IPS-NIHi7 (cell line): ENCODE measurements at regions not wholly inside any gene's neighbourhood (a gene's known extent, or its start where the extent isn't known, plus 50 kb on each side); places are given as distances from the start of the nearest gene placed in this dataset.

ENCODE experiments used
- DNase-seq: peaks from one replicate; pipeline ENCODE4 v3.0.0; 2012; ENCODE audit warnings: mixed read lengths; ENCODE audit errors: extremely low spot score

DNA sequence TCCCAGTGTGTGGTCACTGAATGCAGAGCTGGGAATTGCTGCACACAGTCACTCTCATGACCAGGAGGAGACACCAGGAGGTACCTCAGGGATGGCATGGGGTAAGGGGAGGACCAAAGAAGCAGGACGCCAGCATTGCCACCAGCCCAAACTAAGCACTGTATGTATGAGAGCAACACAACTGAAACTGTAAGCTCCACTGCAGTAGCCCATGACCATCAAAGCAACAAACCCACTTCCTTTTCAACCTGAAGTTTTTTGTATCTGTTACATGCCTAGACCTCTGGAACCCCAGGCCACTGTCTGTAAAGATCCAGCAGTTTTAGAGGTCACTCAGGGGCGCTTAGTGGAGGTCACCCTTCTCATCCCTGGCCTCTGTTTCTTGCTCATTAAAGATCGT, 164.3 kb downstream of the SETD4 start:
- peak; percentile 2 for DNase-seq

DNA sequence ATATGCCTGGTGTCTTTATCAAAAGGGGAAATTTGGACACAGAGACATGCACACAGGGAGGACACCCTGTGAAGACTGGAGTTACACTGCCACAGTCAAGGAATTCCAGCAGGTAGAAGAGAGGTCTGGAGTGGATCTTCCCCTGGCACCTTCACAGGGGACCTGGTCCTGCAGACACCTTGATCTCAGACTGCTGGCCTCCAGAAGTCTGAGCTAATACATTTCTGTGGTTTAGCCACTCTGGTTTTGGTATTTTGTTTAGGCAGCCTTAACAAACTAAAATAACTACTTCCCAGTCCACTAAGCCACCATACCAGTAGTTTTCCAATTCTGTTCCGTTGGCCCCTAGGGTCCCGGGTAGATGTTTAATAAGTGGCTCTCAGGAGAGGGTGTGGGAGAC, 164.7 kb downstream of the SETD4 start:
- peak; percentile 0 for DNase-seq

DNA sequence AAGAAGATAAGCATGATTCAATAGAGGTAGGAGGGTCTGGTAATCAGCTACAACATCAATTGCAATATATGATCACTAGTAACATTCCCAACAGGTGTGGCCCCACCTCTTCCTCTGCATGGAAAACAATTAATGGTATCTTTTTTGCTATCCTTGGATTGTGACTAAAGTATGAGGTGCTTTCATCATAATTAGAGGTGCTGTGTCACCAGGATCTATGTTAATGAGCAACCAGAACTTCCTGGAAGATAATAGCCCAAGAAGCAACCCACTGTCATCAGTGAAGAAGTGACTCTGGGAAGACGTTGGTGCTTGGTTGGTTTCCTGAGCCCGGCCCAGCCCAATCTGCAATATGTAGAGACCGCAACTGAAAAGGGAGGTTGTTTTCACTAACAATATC, 167.2 kb downstream of the SETD4 start:
- peak; percentile 1 for DNase-seq

DNA sequence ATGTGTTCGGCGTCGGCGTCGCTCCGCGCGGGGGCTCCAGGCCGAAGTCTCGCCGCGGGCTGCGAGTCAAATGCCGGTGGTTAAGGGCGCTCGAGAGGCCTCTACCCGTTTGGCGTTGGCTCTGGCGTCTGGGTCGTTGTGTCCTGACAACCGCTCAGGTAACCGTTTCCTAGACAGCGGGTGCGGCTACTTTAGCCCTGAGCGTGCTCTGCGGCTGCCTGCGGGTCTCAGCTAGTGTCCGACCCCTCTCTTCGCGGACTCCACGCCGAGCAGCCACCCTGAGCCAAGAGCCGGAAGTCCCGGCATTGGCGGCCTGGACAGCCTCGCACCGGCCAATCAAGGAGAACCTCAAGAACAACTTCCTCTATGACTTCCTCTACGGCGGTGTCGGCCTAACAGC, 173.4 kb downstream of the SETD4 start:
- no peak for DNase-seq

DNA sequence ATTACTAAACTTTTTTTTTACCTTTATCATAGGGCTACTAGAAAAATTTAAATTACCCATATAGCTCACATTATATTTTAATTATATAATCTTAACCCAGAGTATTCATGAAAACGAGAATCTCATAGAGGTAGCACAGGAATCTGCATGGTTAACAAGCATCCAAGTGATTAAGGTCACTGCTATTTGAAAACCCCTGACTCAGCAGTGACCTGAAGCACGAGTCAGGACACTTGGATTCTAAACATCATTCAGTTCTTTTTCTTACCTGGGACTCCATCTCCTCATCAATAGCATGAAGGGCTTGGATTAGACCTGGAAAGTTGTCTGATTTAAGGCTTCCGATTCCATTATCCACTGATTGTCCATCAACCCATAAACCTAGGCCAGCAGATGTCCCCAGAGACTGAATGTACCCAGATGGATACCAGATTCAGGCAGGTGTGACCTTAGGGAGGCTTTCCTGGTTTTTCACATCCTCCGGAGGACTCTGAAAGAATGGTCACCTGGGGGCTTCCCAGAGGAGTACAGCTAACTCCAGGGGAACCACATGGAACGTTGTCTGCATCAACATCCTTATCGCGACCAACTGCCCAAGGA, 174.3 kb downstream of the SETD4 start:
- DNase-seq: no peak

DNA sequence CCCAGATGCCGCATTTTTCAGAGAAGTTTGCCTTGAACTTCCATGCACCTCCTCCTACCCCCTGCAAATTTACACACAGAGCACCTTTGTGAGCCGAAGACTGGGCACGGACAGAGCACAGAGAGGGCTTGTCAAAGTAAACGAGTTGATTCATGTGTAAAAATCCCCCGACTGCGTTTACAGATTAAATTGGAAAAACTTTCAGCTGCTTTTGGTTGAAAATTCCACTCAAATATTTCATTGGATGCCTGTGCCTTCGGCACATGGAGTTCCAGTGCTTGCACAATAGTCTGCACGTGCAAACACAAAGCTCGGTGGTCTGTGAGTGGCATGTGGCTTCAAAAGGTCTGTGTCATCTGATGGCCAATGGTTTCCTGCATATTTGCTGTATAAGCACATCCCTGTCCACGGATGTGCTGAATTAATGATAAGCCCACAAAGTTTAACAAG, 177.5 kb downstream of the SETD4 start:
- no peak for DNase-seq

DNA sequence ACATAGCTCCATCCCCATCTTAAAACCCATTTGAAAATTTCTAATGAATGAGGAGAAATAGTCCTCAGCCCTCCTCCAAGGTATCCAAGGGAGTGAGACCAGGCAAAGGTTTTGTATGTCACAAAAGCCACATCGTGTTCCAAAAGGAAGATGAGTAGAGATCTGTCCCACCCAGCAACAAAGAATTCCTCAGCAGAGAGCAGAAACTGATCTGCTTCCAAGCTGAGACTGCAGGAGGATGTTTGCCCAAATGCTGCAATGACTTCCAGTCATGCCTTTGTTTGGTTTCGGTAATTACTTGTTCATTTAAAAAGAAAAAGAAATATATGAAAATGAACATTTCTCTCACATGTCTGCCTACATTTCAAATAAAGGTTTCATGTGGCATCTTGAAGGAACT, 186.9 kb downstream of the SETD4 start:
- DNase-seq: no peak

DNA sequence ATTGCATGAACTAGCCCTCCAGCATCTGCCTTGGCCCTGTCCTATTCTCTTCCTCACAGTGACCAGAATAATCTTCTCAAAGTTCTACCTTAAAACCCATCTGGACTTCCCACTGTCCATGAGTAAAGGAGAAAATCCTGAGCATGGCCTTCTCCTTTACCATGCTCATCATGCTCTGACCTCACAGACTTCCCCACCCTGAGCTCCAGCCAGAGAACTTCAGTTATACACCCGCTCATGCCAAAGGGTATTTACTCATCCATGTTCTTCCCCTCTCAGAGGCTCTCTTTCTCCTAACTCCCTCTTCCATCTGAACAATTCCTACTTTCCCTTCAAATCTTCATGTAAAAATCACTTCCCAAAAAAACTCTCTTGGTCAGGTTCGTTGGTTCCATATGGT, 188.4 kb downstream of the SETD4 start:
- DNase-seq: no peak

DNA sequence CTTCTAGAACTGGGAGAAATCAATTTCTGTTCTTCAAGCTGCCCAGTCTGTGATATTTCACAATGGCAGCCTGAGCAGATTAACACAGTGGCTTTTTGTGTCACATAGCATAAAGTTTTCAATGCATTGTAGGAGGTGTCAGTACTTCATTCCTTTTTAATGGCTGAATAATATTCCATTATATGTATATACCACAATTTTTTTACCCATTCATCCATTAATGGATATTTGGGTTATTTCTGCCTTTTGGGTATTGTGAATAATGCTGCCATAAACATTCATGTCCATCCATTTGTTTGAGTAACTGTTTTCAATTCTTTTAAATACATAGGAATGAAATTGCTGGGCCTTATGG, 191.5 kb downstream of the SETD4 start:
- no peak for DNase-seq

DNA sequence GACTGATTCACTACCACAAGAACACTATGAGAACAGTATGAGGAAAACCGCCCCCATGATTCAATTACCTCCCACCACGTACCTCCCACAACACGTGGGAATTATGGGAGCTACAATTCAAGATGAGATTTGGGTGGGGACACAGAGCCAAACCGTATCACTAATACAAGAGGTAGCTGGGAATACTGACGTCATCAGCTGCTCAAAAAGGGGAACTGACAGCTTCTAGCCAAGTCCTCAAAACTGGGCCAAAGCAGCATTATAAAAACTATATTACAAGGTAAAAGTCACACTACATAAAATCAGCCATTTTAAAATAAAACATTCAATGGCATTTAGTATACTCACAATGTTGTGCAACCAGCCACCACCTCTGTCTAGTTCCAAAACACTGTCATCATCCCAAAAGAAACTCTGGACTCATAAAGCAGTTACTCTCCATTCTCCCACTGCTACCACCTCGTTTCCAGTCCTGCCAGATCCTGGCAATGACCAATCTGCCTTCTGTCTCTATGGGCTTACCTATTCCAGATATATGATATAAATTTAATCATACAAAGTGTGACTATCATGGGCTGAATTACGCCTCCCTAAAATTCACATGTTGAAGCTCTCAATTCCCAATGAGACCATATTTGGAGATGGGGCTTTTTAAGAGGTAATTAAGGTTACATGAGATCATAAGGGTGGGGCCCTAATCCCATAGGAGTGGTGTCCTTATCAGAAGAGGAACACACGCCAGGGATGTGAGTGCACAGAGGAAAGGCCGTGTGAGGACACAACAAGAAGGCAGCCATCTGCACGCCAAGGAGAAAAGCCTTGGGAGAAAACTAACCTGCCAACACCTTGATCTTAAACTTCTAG, 192.1 kb downstream of the SETD4 start:
- DNase-seq: no peak

DNA sequence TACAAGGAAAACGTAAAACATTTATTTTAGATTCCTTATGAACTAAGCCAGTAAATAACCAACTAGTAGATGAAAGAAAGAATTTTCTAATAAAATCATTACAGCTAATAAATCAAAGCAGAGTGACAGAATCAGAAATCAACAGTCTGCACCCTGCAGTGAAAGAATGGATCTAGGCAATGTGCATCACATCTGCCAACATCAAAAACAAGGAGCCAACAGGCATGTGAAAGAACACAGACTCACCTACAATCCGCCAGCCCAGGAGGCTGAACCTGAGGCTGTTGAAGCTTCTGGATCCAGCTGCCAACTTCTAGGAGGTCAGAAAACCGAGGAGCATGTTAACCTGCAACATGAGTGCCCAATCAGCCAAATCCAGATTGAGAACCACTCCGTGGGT, 196.3 kb downstream of the SETD4 start:
- DNase-seq: no peak

DNA sequence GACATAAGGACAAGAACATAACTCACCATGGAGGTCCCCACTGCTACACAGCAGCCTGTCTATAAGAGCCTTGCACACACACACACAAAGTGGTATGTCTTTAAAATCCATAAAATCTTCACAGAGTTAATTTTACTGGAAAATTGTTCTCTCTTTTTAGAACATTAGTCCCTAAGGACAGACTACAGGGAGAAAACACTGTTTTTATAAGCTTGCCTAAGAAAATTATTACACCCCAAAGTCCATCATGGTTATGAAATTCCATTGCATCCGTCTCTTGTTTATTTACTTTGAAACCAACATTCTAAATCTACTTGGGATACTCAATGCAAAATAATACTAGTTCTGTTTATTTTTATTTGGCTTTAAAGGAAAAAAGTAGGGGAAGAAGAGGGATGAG, 197.4 kb downstream of the SETD4 start:
- no peak for DNase-seq

DNA sequence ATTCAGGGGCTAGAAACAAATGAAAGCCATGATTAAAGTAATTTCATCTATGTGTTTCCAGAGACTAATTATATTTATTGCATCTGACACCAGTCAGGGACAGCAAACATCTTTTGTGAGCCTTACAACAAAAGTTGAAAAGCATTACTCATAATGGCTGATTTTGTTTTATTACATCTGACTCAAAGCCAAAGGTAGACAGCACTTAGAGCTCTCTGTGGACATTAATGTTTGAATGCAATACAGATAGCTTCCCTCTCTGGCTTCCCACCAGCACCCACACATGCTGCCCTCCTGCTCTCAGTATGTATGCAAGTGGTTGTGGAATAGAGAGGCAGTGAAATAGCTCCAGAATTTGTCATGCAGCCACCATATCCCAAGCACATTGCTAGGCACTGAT, 198.7 kb downstream of the SETD4 start:
- no peak for DNase-seq

DNA sequence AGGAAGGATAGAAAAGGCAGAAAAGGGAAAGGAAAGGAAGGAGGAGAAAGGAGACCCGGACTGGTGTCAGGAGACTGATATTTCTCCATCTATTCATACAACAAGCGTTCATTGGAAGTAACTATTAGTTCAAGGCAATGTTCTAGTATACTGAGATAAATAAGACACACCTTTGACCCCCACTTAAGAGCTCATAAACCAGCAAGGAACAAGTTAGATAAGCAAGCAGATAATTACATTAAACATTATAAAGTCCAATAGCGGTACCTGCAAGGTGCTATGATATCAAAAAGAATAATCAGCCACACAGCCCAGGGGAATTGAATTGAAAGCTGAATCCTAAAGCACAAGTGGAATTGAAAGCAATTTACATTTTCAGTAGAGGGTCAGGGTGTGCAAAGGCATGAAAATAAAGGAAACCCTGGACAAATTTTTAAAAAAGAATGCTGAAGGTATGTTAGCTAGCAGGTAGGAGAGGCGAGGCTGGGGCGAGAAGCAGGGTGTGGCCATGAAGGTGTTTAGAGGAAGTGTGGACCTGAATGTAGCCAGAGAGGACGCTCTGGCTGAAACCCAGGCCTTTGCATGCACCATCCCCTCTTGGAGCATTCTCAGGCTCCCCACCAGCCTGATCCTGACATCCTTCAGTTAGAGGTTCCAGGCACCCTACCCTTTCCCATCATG, 200.0 kb downstream of the SETD4 start:
- DNase-seq: no peak

DNA sequence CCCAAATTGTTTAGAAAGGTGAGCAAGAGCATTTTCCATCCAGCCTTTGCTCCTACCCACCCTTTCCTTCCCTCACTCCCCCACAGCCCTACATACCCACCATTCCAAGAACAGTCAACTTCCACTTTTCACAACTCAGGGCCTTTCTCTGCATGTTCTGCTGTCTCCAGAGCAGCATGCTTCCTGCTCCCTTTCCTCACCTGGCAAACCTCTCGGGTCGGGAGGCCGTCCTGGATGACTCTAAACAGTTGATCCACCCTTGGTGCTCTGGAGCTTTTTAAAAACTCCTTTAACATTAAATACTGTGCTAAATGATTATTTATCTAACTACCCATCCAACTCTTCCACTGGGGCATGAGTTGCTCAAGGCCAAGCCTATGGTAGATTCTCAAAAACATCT, 200.6 kb downstream of the SETD4 start:
- DNase-seq: no peak

DNA sequence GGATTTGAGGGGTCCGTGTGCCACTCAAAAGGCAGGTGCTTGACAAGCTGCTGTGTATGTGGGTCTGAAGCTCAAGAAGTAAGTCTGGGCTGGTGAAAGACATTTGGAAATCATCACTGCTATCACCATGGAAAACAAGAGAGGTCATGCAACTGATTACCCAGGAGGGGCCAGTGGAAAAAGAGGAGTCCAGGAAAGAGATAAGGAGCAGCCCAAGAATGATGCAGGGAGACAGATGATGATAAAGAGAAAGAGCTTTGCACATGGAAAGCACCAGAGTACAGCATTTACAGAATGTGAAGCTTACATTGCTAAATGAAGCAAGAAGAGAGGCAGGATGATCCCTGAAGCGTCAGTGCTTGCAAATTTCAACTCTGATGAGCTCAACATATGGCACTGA, 203.2 kb downstream of the SETD4 start:
- no peak for DNase-seq

DNA sequence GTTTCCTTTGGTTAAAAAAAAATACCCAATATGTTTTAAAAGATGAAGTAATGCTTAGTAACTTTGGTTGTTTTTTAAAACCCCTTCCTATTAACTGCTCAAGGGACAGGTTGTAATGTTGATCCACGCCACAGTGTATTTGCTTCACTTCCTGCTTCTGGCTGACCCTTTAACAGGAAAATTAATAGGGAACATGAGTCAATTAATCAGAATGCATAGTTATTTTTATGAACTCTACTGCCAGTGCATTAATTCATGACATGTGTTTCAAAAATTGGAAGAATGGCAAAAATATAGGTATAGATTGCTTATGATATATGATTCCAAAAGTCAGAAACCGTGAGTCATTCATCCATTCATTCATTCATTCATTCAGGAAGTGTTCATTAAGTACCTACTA, 204.8 kb downstream of the SETD4 start:
- no peak for DNase-seq

DNA sequence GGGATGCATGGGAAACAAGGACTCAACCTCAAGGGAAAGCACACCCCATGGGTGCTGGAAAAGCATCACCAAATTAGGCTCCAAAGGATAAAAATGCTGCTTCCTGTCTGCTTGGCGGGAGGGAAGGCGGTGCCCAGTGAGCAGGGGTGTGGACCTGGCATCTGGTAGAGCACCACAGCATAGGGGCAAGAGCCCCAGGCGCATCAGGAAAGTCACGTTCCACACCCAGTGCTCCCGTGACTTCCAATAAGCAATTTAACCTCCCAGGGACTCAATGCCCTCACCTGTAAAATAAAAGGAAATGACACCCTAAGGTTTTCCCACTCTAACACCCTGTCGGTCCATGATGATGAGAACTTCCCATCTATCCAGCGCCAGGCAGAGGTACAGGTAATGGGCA, 206.0 kb downstream of the SETD4 start:
- no peak for DNase-seq

DNA sequence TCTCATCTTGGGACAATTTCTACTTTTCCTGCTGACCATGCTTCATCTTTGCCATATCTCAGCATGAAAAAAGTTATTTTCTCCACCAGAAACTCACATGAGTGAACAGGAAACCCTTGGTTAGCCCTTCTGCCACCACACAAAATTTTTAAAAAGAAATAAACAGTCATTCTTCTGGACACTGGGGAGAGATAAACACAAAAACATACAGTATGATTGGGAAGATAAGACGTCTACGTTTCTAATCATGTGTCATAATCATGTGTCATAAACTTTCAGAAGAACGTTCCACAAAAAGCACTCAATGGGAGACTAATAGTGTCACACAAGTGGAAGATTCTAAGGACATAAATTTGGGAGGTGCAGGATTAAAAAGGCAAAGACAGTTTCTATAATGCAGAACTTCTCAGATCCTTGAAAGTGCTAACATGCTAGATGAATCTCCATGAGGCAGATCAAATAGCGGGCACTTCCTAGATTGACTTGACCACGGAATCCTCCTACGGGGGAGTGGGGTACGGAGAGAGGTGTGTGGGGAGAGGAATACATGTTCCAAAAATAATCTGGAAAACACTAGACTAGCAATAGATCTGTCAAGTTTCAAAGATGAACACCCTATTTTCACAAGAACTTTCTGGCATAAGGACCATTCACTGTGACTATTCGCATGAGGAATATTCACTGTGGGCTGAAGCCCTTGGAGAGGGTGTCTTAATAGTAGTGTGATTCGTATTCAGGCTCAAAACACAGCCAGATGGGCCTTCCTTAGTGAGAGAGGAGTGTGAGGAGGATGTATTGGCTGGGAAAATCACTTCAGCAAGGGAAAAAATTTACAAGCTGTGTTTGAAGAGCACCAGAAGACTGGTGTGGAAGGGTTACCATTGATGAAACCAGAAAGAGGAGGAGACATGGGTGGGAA, 206.7 kb downstream of the SETD4 start:
- DNase-seq: no peak

DNA sequence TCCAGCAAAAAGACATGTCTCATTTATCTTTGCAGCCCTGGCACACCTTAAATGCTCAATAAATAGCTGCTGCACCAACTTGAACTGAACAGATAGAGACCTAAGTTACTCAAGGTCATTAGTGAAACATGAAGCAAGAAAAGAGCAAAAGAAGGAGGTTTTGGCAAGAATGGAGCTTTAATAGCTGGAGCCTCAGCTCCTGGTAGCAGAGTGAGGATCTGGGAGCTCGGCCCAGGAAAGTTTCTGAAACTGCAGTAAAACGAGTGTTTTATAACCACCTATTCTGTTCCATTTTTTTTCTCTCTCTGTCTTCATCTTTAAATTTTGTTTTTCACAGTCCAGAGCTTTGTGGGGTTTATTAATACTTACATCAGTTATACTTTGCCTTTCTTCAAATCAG, 207.5 kb downstream of the SETD4 start:
- DNase-seq: no peak

DNA sequence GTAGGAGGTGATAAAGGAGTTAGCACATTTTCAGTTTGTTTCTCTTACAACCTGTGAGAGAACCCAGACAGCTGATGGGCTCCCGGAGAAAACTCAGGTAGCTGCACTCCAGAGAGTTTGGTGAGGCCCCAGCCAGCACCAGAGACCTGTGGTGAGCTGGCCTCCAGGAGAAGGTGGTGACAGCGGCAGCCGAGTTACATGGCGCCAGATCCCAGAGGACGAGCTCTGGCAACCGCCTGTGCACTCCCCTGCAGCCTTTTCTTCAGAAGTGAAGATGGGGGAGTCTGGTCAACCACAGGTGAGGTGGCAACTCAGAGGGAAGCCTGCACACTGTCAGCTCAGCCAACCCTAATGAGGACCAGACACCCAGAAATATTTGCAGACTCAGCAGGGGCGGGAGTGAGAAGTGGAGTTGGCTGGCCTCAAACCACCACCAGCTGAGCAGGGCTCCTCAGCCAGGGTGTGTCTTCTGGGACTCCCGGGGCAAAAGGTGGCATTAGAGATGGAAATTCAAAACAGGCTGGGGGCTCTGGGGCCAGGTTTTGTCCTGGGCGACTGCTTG, 209.7 kb downstream of the SETD4 start:
- DNase-seq: no peak

DNA sequence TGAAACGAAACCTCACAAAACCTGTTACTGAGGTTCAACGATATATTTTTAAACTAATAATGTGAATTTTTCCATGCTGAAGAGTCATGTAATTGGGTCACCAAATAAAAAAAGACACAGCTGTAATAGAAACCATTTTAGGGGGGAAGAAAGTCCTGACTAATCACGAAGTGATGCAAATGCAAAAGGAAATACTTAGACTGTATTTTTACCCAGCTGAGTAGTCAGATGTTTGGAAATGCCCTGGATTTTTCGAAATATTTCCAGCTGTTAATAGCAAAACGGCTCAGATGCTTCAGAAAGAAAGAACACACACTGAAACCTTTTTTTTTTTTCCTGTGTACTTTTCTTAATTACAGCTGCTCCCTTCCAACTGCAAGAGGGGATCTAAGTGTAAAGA, 210.3 kb downstream of the SETD4 start:
- DNase-seq: no peak
